Stomach smooth muscle (tissue), 2 donors: ENCODE measurements at regions not wholly inside any gene's neighbourhood (a gene's known extent, or its start where the extent isn't known, plus 50 kb on each side); places are given as distances from the start of the nearest gene placed in this dataset.
"Not testable (repeated sequence)": the region's sequence is repeated elsewhere in the genome, so short reads cannot be mapped to it uniquely, and the experiment has no call there.

ENCODE experiments used
- H3K27ac ChIP-seq: one replicate; pipeline ENCODE4 v1.7.0; 2013; ENCODE audit warnings: mild to moderate bottlenecking, low read length, inconsistent platforms
- H3K27me3 ChIP-seq, 2 donors: one replicate each; pipeline ENCODE4 v1.7.0; 2013; ENCODE audit warnings: low read length in 2 of 2; ENCODE audit not compliant: insufficient read depth in 2 of 2, control insufficient read depth in 1 of 2
- H3K36me3 ChIP-seq, 2 donors: one replicate each; pipeline ENCODE4 v1.7.0; 2013; ENCODE audit warnings: low read length in 2 of 2; ENCODE audit not compliant: control insufficient read depth in 2 of 2, insufficient read depth in 2 of 2
- H3K4me1 ChIP-seq: one replicate; pipeline ENCODE4 v1.7.0; 2013; ENCODE audit warnings: low read length; ENCODE audit not compliant: control insufficient read depth, insufficient read depth
- H3K4me3 ChIP-seq, 2 donors: one replicate each; pipeline ENCODE4 v1.7.0; 2013; ENCODE audit warnings: low read length in 2 of 2
- H3K9ac ChIP-seq, 2 donors: one replicate each; pipeline ENCODE4 v1.7.0; 2013; ENCODE audit warnings: low read length in 2 of 2, mild to moderate bottlenecking in 1 of 2
- H3K9me3 ChIP-seq, 2 donors: one replicate each; pipeline ENCODE4 v1.7.0; 2013; ENCODE audit warnings: low read length in 2 of 2; ENCODE audit not compliant: control insufficient read depth in 2 of 2
- donor health status: healthy.
- donor health status: Pancreatic carcinoma.

- Histone ChIP-seq H3K4me1 (no peaks in the 10 kb centered on the region), H3K9me3 (no peaks in the 10 kb centered on the region), H3K4me3 (no peak overlapping the region)
These were observed 101.3 kb downstream of the AKAP11 start for GRCh38 chr13:42373048-42373812.

GRCh38 chr13:42375663-42376062, 103.7 kb downstream of the AKAP11 start:
- H3K9ac ChIP-seq: no peak overlapping the region
- no peaks in the 10 kb centered on the region for H3K9me3 ChIP-seq
- no peaks in the 10 kb centered on the region for H3K36me3 ChIP-seq
- no peak overlapping the region for H3K27ac ChIP-seq
- no peaks in the 10 kb centered on the region for H3K27me3 ChIP-seq
- no peak overlapping the region for H3K4me3 ChIP-seq
- no peaks in the 10 kb centered on the region for H3K4me1 ChIP-seq

More at GRCh38 chr13:42373048-42373812, 101.3 kb downstream of the AKAP11 start:
- no peak overlapping the region for H3K9ac ChIP-seq
- H3K27ac ChIP-seq: no peak overlapping the region
- no peaks in the 10 kb centered on the region for H3K36me3 ChIP-seq
- no peaks in the 10 kb centered on the region for H3K27me3 ChIP-seq

DNA sequence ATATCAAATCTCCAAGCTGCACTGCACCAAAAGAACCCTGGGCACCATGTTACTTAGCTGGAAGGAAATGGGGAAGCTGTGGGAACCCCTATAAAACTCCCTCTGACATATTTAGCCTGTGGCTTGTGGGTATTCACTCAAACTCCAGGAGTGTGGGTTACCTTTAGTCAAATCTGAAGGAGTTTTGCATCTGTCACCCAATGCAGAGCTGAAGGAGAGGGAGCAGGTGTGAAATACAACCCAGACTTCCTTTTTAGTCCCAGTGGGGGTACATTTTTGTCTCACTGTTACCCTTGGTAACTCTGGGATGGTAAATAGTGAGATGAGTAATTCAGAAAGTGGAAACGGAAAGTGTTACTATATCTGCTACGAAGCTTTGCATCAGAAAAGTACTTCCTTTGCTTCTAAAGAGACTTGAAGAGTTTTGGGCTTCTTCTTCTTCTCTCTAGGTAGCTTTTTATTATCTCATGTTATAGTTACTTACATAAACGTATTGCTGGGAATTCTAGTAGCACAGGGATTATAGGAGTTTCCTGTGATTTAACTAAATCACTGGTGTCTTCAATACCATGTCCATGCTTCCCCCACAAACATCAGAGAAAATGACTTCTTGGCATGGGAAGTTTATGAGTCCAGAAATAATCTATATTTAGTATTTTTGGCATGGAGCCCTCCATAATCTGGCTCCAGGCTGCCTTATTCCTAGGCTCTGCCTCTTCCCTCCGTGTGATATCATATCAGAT, 105.9 kb downstream of the AKAP11 start:
- H3K27ac ChIP-seq: no peak overlapping the region
- H3K36me3 ChIP-seq: no peaks in the 10 kb centered on the region
- H3K9me3 ChIP-seq: no peaks in the 10 kb centered on the region
- H3K27me3 ChIP-seq: no peaks in the 10 kb centered on the region
- H3K9ac ChIP-seq: no peak overlapping the region
- H3K4me1 ChIP-seq: no peaks in the 10 kb centered on the region
- H3K4me3 ChIP-seq: no peak overlapping the region

- H3K9ac ChIP-seq: no peak overlapping the region
- H3K4me1 ChIP-seq: no peaks in the 10 kb centered on the region
- H3K36me3 ChIP-seq: no peaks in the 10 kb centered on the region
These were observed 106.4 kb downstream of the AKAP11 start for GRCh38 chr13:42378383-42378780.

DNA sequence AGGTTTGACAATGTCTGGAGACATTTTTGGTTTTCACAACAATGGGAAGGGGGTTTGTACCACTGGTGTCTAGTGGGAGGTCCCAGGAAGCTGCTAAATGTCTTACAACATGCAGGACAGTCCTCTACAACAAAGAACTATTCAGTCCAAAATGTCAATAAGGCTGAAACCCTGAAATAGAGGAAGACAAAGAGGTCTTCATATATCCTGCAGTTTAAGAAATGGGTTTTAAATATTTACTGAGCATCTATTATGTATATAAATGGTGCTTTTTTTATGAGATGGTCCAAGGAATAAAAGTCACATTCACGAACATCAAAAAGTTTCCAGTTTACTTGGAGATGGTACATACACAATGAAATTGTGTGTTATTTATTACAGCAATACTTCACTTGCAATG, 107.3 kb downstream of the AKAP11 start:
- Histone ChIP-seq H3K4me1 (no peaks in the 10 kb centered on the region), H3K9ac (no peak overlapping the region), H3K27me3 (no peaks in the 10 kb centered on the region), H3K4me3 (no peak overlapping the region), H3K36me3 (no peaks in the 10 kb centered on the region), H3K27ac (no peak overlapping the region), H3K9me3 (no peaks in the 10 kb centered on the region)

More at GRCh38 chr13:42378383-42378780, 106.4 kb downstream of the AKAP11 start:
- no peak overlapping the region for H3K4me3 ChIP-seq
- H3K27ac ChIP-seq: no peak overlapping the region
- H3K9me3 ChIP-seq: no peaks in the 10 kb centered on the region
- no peaks in the 10 kb centered on the region for H3K27me3 ChIP-seq

- H3K9me3 ChIP-seq: no peaks in the 10 kb centered on the region
- H3K4me3 ChIP-seq: no peak overlapping the region
- no peaks in the 10 kb centered on the region for H3K27me3 ChIP-seq
- no peaks in the 10 kb centered on the region for H3K4me1 ChIP-seq
- H3K36me3 ChIP-seq: no peaks in the 10 kb centered on the region
- no peak overlapping the region for H3K9ac ChIP-seq
- H3K27ac ChIP-seq: no peak overlapping the region
These were observed 108.6 kb downstream of the AKAP11 start for GRCh38 chr13:42380420-42381164.

- H3K27me3 ChIP-seq: no peaks in the 10 kb centered on the region
- no peaks in the 10 kb centered on the region for H3K9me3 ChIP-seq
- no peak overlapping the region for H3K27ac ChIP-seq
These were observed 109.1 kb downstream of the AKAP11 start for GRCh38 chr13:42381165-42381425.

GRCh38 chr13:42381426-42381825, 109.5 kb downstream of the AKAP11 start:
- not testable (repeated sequence) for H3K9me3 ChIP-seq, H3K27ac ChIP-seq, H3K4me1 ChIP-seq, H3K9ac ChIP-seq, H3K27me3 ChIP-seq, H3K4me3 ChIP-seq, H3K36me3 ChIP-seq

More at GRCh38 chr13:42381165-42381425, 109.1 kb downstream of the AKAP11 start:
- Histone ChIP-seq H3K4me1 (no peaks in the 10 kb centered on the region), H3K4me3 (no peak overlapping the region), H3K9ac (no peak overlapping the region), H3K36me3 (no peaks in the 10 kb centered on the region)

GRCh38 chr13:42383025-42383424, 111.1 kb downstream of the AKAP11 start:
- Histone ChIP-seq H3K9me3 (peaks cover 0 to 3% of the 10 kb centered on the region in 2 donors), H3K4me3 (no peak overlapping the region), H3K9ac (no peak overlapping the region), H3K27me3 (no peaks in the 10 kb centered on the region), H3K27ac (no peak overlapping the region), H3K36me3 (no peaks in the 10 kb centered on the region), H3K4me1 (no peaks in the 10 kb centered on the region)

DNA sequence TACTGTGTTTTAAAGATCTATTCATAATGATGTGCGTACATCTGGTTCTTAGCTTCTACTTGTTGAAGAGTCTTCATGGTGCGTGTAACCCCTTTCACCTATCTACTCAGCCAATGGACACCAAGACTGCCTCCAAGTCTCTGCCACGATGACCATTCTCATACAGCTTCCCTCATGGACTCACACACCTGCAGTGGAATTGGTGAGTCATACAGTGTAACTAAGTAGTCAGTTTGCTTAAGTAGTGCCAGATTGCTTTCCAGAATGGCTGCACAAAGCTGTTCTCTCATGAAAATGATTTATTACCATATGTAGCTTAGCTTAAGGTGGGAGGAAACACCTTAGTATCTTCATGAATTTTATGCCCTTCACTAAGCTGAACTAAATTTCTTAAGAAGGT, 112.3 kb downstream of the AKAP11 start:
- H3K27me3 ChIP-seq: no peaks in the 10 kb centered on the region
- no peak overlapping the region for H3K9ac ChIP-seq
- H3K27ac ChIP-seq: no peak overlapping the region
- H3K36me3 ChIP-seq: no peaks in the 10 kb centered on the region
- H3K4me1 ChIP-seq: no peaks in the 10 kb centered on the region
- H3K9me3 ChIP-seq: peaks cover 0 to 3% of the 10 kb centered on the region in 2 donors
- H3K4me3 ChIP-seq: no peak overlapping the region
